ENCODE measurements at regions not wholly inside any gene's neighbourhood (a gene's known extent, or its start where the extent isn't known, plus 50 kb on each side); places are given as distances from the start of the nearest gene placed in this dataset.

- no peak for DNase-seq (ENCODE audit: low read depth)
- TF ChIP-seq, protein P1, sequence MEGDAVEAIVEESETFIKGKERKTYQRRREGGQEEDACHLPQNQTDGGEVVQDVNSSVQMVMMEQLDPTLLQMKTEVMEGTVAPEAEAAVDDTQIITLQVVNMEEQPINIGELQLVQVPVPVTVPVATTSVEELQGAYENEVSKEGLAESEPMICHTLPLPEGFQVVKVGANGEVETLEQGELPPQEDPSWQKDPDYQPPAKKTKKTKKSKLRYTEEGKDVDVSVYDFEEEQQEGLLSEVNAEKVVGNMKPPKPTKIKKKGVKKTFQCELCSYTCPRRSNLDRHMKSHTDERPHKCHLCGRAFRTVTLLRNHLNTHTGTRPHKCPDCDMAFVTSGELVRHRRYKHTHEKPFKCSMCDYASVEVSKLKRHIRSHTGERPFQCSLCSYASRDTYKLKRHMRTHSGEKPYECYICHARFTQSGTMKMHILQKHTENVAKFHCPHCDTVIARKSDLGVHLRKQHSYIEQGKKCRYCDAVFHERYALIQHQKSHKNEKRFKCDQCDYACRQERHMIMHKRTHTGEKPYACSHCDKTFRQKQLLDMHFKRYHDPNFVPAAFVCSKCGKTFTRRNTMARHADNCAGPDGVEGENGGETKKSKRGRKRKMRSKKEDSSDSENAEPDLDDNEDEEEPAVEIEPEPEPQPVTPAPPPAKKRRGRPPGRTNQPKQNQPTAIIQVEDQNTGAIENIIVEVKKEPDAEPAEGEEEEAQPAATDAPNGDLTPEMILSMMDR (IDR thresholded peaks at IDR 0.05; ENCODE audit: low read length, missing control alignments), result no peak
Observed at GRCh38 chr18:75127143-75128021, 81.6 kb downstream of the PTGR3 start.

DNA sequence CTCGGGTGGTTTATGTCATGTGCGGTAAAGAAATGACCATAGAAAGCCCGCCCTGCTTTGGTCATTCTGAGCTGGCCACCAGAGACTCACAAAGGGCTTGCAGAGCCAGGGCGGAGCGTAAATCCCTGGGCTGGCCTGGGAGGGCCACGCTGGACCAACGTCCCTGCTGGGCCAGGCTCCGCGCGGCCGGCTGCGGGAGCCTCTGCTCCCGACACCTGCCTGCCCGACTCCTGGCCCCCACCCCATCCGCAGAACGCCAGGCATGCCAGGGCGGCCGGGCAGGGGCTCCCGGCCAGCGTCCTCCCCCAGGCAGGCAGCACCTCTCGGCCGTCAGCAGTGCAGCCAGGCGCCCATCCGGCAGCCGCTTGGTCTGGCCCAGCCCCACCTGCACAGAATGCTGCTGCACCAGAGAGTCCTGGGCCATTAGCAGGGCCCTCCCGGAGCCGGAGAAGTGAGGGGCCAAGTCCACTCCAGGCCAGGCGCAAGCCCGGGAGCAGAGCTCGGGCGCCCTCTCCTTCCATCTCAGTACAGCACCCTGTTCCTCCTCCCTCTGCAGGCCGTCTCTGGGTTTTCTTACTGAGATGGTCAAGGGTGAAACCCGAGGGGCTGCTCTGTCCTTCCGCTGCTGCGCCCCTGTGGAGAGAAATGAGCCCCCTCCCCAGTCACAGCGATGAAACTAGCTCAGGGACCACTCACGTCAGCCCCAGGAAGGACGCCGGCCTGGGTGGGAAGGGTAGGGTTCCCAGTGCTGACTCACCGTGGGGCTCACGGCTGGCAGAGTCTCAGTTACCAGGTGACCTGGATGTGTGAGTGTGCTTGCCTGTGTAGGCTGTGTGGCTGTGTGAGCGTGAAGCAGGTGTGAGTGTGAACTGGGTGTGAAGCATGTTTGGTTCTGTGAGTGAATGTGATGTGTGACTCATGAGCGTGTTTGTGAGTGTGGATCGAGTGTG is 83.3 kb downstream of the PTGR3 start:
- TF ChIP-seq, protein P1 (IDR thresholded peaks at IDR 0.05; ENCODE audit: low read length, missing control alignments), result no peak
- no peak overlapping the region for H3K4me3 ChIP-seq (replicated peaks; ENCODE audit: low read depth, low read length)
- DNase-seq (ENCODE audit: low read depth), result no peak

More at GRCh38 chr18:75127143-75128021, 81.6 kb downstream of the PTGR3 start:
- H3K4me3 ChIP-seq (replicated peaks; ENCODE audit: low read depth, low read length), result no peak overlapping the region

- TF ChIP-seq, protein P1 (IDR thresholded peaks at IDR 0.05; ENCODE audit: low read length, missing control alignments), result no peak
- DNase-seq (ENCODE audit: low read depth), result no peak
- no peak overlapping the region for H3K4me3 ChIP-seq (replicated peaks; ENCODE audit: low read depth, low read length)
Observed at GRCh38 chr18:75124991-75125381, 84.0 kb downstream of the PTGR3 start.

DNA sequence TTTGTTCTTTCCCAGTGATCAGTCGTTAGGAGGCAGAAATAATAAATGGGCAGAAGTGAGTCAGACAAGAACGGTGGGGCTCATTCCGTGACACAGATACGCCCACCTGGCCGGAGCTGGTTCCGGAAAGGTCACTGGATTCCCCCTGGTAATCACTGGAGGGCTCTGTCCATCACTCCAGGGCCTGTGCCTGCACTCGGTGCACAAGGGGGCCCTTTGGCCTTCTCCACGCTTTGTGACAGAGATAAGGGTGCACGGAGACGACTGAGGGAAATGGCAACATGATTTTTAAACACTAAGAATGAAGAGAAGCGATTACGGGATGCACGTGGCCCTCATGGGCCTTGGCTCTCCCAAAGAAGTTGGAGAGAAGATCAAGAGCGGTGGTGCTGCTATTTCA is 84.4 kb downstream of the PTGR3 start:
- no peak overlapping the region for H3K4me3 ChIP-seq (replicated peaks; ENCODE audit: low read depth, low read length)
- no peak for DNase-seq (ENCODE audit: low read depth)
- TF ChIP-seq, protein P1 (IDR thresholded peaks at IDR 0.05; ENCODE audit: low read length, missing control alignments), result no peak

GRCh38 chr18:75123113-75123512 is 85.8 kb downstream of the PTGR3 start:
- H3K4me3 ChIP-seq (replicated peaks; ENCODE audit: low read depth, low read length), result no peak overlapping the region
- DNase-seq (ENCODE audit: low read depth), result no peak
- TF ChIP-seq, protein P1 (IDR thresholded peaks at IDR 0.05; ENCODE audit: low read length, missing control alignments), result no peak

DNA sequence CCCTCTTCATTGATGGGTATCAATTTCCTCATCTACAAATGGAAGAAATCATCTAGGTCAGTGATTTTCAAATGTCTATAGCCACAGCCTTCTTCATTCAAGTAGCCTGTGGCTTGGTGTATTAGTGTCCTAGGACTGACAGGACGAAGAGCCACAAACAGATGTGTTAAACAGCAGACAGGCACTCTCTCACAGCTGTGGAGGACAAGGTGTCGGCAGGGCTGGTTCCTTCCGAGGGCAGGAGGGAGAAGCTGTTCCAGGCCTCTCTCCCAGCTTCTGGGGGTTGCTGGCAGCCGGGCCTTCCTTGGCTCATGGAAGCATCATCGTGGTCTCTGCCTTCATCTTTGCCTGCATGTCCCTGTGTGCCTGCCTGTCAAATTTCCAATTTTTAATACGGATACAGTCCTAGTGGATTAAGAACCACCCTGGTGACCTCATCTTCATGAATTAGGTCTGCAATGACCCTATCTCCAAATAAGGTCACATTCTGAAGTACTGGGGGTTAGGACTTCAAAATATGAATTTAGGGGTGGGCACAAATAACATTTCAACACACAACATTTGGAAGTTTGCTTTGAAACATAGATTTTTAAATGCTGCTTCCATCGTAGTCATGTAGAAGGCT is 86.5 kb downstream of the PTGR3 start:
- DNase-seq (ENCODE audit: low read depth), result no peak
- TF ChIP-seq, protein P1 (IDR thresholded peaks at IDR 0.05; ENCODE audit: low read length, missing control alignments), result no peak

More for the DNA sequence above, 86.5 kb downstream of the PTGR3 start:
- H3K4me3 ChIP-seq (replicated peaks; ENCODE audit: low read depth, low read length), result no peak overlapping the region

All from fibroblast of pulmonary artery (primary cell).